HepG2 (cell line): ENCODE measurements at regions not wholly inside any gene's neighbourhood (a gene's known extent, or its start where the extent isn't known, plus 50 kb on each side); places are given as distances from the start of the nearest gene placed in this dataset.
A peak's percentile ranks its signal among the peaks of the same experiment; 100 is the strongest.

Source experiments
- ATAC-seq: fragments of 200-7000 bp; cut with Tn5 transposase; 3 replicates; pipeline ENCODE4 v1.9.1; 2020; ENCODE audit warnings: mild to moderate bottlenecking, moderate library complexity
- BruUV-seq: library from RNA; stranded (reverse); fragments of 400-500 nt; replicated peaks from 2 replicates; lab custom pipeline; 2021; lab: Mats Ljungman, UMichigan
- CTCF ChIA-PET: fragments of 300-600 bp; formaldehyde crosslinking; extraction: SDS; loops from one replicate; lab custom pipeline; 2021; ENCODE audit warnings: low total read pairs, inconsistent platforms, low intra/inter-chr PET ratio; lab: Yijun Ruan, JAX
- POLR2A ChIA-PET: fragments of 350-600 bp; sonication (Branson Sonifier 250); formaldehyde crosslinking; loops from one replicate; lab custom pipeline; 2020; ENCODE audit warnings: antibody characterized with exemption, inconsistent platforms; lab: Yijun Ruan, JAX
- DNase-seq: peaks from one replicate; pipeline ENCODE4 v3.0.0-alpha.2; 2015; ENCODE audit warnings: low spot score
- FAIRE-seq: peaks from 3 replicates; lab custom pipeline; 2011; peaks lifted over from hg19 to GRCh38; lab: Jason Lieb, UNC
- H2AFZ ChIP-seq: one replicate; pipeline ENCODE4 v1.6.1; 2011; ENCODE audit warnings: low read length, inconsistent platforms
- H3K27ac ChIP-seq: fragments of 300-600 bp; 3 replicates; pipeline ENCODE4 v1.8.0; 2011; ENCODE audit warnings: mixed run types, mild to moderate bottlenecking, mixed read lengths, low read length, inconsistent platforms; ENCODE audit not compliant: insufficient read depth; ENCODE audit errors: extremely low read length
- H3K27me3 ChIP-seq, 2 experiments: fragments of 200-600 bp in 1 of 2; 2 replicates in 1 of 2; 3 replicates in 1 of 2; pipeline versions ENCODE4 v1.6.0 to v1.8.0; 2011; ENCODE audit warnings: low read length in 2 of 2, mild to moderate bottlenecking in 2 of 2, moderate library complexity in 2 of 2, inconsistent platforms in 1 of 2; ENCODE audit not compliant: insufficient read depth in 2 of 2, control insufficient read depth in 1 of 2
- H3K36me3 ChIP-seq, 2 experiments: fragments of 200-600 bp in 1 of 2; replicated peaks in 1 of 2; 2 replicates in 1 of 2; 3 replicates in 1 of 2; pipeline versions ENCODE4 v1.5.1 to v1.8.0; 2011; ENCODE audit warnings: low read length in 2 of 2, inconsistent platforms in 1 of 2; ENCODE audit not compliant: insufficient read depth in 2 of 2, control insufficient read depth in 1 of 2
- H3K4me1 ChIP-seq: 2 replicates; pipeline ENCODE4 v1.5.1; 2012; ENCODE audit warnings: low read length, inconsistent platforms; ENCODE audit not compliant: insufficient read depth
- H3K4me2 ChIP-seq: 2 replicates; pipeline ENCODE4 v1.6.0; 2011; ENCODE audit warnings: low read depth, low read length, inconsistent platforms
- H3K4me3 ChIP-seq, 3 experiments: fragments of 200-600 bp in 1 of 3; sonication (generic), shearing (Covaris generic) in 1 of 3; replicated peaks in 1 of 3; 2 replicates each; pipeline ENCODE4 v1.5.1; 2011 to 2016; ENCODE audit warnings: low read length in 3 of 3, inconsistent platforms in 2 of 3, low read depth in 2 of 3, mild to moderate bottlenecking in 2 of 3, control low read depth in 1 of 3, mixed read lengths in 1 of 3; ENCODE audit not compliant: insufficient read depth in 1 of 3
- H3K79me2 ChIP-seq: one replicate; pipeline ENCODE4 v1.6.1; 2011; ENCODE audit warnings: low read length, inconsistent platforms; ENCODE audit not compliant: insufficient read depth
- H3K9ac ChIP-seq: 2 replicates; pipeline ENCODE4 v1.6.0; 2011; ENCODE audit warnings: mild to moderate bottlenecking, low read depth, low read length, inconsistent platforms; ENCODE audit not compliant: insufficient read depth
- H3K9me3 ChIP-seq: 2 replicates; pipeline ENCODE4 v1.5.1; 2012; ENCODE audit warnings: mild to moderate bottlenecking, low read length
- H4K20me1 ChIP-seq: 2 replicates; pipeline ENCODE4 v1.6.0; 2011; ENCODE audit warnings: inconsistent platforms, mild to moderate bottlenecking, low read length, moderate library complexity; ENCODE audit not compliant: insufficient read depth
- HNRNPK ChIP-seq: fragments of 200-400 bp; formaldehyde crosslinking; IDR thresholded peaks from 2 replicates; pipeline ENCODE4 v1.6.1; 2018; ENCODE audit warnings: low read length, low read depth, moderate library complexity, mild to moderate bottlenecking; ENCODE audit not compliant: poor library complexity, severe bottlenecking
- ZNF34 ChIP-seq: sonication (generic); formaldehyde crosslinking; IDR thresholded peaks from 2 replicates; pipeline ENCODE4 v1.4.0; 2020; ENCODE audit warnings: mild to moderate bottlenecking, missing genetic modification reagents, borderline replicate concordance
- ZNF556 ChIP-seq: sonication (generic); formaldehyde crosslinking; IDR thresholded peaks from 2 replicates; pipeline ENCODE4 v1.4.0; 2020; ENCODE audit warnings: mild to moderate bottlenecking, missing genetic modification reagents, borderline replicate concordance
- WGBS: methylation state at CpG from one replicate; pipeline ENCODE4 v1.1.6; 2017; ENCODE audit warnings: low lambda C conversion rate; 5-methylcytosine and 5-hydroxymethylcytosine counted together
- in situ Hi-C: cut with HindIII; loops from 2 replicates; pipeline ENCODE4 v1.10.0; 2017; ENCODE audit warnings: low pct_unique_long_range_greater_than_20kb; ENCODE audit not compliant: extremely low pct_ligation_motif_present
- intact Hi-C: fragments of 100-400 bp; cut with micrococcal nuclease; formaldehyde crosslinking; loops from one replicate; pipeline ENCODE4 v1.10.0; 2022; ENCODE audit not compliant: unreplicated experiment
- TF ChIP-seq, protein P1 (sequence below): fragments of 450-650 bp; IDR thresholded peaks from 2 replicates; pipeline ENCODE4 v1.6.1; 2017
- TF ChIP-seq, protein P2 (sequence below): sonication (generic); formaldehyde crosslinking; IDR thresholded peaks from 2 replicates; pipeline ENCODE4 v1.5.0; 2020; ENCODE audit warnings: mild to moderate bottlenecking, missing genetic modification reagents

GRCh38 chr14:29390081-29390832 lies 537.4 kb downstream of the PRKD1 start (continued):
- TF ChIP-seq, protein P1, sequence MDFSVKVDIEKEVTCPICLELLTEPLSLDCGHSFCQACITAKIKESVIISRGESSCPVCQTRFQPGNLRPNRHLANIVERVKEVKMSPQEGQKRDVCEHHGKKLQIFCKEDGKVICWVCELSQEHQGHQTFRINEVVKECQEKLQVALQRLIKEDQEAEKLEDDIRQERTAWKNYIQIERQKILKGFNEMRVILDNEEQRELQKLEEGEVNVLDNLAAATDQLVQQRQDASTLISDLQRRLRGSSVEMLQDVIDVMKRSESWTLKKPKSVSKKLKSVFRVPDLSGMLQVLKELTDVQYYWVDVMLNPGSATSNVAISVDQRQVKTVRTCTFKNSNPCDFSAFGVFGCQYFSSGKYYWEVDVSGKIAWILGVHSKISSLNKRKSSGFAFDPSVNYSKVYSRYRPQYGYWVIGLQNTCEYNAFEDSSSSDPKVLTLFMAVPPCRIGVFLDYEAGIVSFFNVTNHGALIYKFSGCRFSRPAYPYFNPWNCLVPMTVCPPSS = no peak
- no peak for TF ChIP-seq ZNF34
- TF ChIP-seq, protein P2, sequence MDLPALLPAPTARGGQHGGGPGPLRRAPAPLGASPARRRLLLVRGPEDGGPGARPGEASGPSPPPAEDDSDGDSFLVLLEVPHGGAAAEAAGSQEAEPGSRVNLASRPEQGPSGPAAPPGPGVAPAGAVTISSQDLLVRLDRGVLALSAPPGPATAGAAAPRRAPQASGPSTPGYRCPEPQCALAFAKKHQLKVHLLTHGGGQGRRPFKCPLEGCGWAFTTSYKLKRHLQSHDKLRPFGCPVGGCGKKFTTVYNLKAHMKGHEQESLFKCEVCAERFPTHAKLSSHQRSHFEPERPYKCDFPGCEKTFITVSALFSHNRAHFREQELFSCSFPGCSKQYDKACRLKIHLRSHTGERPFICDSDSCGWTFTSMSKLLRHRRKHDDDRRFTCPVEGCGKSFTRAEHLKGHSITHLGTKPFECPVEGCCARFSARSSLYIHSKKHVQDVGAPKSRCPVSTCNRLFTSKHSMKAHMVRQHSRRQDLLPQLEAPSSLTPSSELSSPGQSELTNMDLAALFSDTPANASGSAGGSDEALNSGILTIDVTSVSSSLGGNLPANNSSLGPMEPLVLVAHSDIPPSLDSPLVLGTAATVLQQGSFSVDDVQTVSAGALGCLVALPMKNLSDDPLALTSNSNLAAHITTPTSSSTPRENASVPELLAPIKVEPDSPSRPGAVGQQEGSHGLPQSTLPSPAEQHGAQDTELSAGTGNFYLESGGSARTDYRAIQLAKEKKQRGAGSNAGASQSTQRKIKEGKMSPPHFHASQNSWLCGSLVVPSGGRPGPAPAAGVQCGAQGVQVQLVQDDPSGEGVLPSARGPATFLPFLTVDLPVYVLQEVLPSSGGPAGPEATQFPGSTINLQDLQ (CRISPR knock-in tag) = no peak

DNA sequence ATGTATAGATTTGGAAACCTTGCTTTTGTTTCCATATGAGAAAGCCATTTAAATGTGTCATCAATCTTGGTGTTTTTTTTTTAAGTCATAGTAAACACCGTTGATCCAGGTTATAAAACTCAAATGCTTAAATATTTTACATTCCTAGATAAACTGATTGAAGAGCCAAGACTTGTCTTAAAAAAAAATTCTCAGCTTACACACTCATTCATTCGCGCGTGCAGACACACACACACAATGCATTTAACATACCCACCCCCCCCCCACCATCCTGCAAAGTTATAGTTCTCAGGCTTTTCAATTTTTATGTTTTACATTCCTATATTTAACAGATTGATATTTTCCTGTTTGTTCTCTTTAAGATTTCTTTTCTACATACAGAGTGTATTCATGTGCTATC lies 536.4 kb downstream of the PRKD1 start:
- Histone ChIP-seq H3K36me3 (no peaks in the 10 kb centered on the region), H3K9ac (no peak overlapping the region), H3K27ac (no peak overlapping the region), H3K9me3 (peaks cover 87% of the 10 kb centered on the region), H4K20me1 (no peaks in the 10 kb centered on the region), H3K4me1 (no peaks in the 10 kb centered on the region), H3K79me2 (no peaks in the 10 kb centered on the region), H3K4me3 (no peak overlapping the region), H2AFZ (no peak overlapping the region), H3K4me2 (no peak overlapping the region), H3K27me3 (no peaks in the 10 kb centered on the region)
- POLR2A ChIA-PET = no interaction called here
- BruUV-seq = no TSS peak
- intact Hi-C loops = no loop called here
- DNase-seq = no peak
- in situ Hi-C loops = no loop called here
- no peak for FAIRE-seq
- no peak for ATAC-seq
- TF ChIP-seq HNRNPK = peak; percentile 41
- no peak for TF ChIP-seq ZNF556 (CRISPR knock-in tag)
- 67% methylated on average over 4 of the region's 4 CpGs for WGBS
- CTCF ChIA-PET = no interaction called here
